ENCODE measurements at regions not wholly inside any gene's neighbourhood (a gene's known extent, or its start where the extent isn't known, plus 50 kb on each side); places are given as distances from the start of the nearest gene placed in this dataset.

DNA sequence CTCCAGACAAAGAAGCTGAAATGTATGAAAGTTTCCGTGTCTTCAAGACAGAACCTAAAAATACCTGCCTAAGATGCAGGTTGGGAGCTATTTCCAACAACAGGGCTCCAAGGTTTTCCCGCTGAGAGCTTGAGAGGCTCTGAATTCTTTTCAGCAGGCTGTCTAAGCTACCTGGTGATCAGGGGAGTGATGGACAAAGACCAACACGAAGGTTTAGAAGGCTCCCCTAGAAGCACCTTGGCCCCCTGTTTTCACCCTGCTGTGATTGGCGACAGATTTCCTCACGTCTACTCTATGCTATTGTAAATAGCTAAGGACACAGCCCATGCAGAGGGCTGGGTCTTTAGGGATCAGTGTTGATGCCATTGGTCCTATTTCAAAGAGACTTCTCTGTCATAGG is 275.2 kb upstream of the SALL1 start:
- Histone ChIP-seq H3K4me1 (ENCODE audit: low read length) (no peaks in the 10 kb centered on the region), H2AFZ (ENCODE audit: low read depth, low read length) (no peak overlapping the region), H3K79me2 (ENCODE audit: low read length) (no peaks in the 10 kb centered on the region), H4K20me1 (ENCODE audit: insufficient read depth, low read length) (no peaks in the 10 kb centered on the region), H3K4me2 (ENCODE audit: low read length) (no peak overlapping the region), H3K9me3 (ENCODE audit: insufficient read depth, low read length) (no peaks in the 10 kb centered on the region), H3K27ac (ENCODE audit: low read length) (no peak overlapping the region), H3K9ac (ENCODE audit: low read length) (no peak overlapping the region), H3K27me3 (ENCODE audit: low read depth, low read length) (no peaks in the 10 kb centered on the region), H3K4me3 (ENCODE audit: low read length) (no peak overlapping the region), H3K36me3 (replicated peaks; ENCODE audit: low read depth, low read length) (no peaks in the 10 kb centered on the region)
- TF ChIP-seq EZH2phosphoT487 (IDR thresholded peaks at IDR 0.05; ENCODE audit: low read depth): no peak

GRCh38 chr16:51420247-51420646 is 269.2 kb upstream of the SALL1 start:
- no peaks in the 10 kb centered on the region for H3K9me3 ChIP-seq (ENCODE audit: insufficient read depth, low read length)
- H3K9ac ChIP-seq (ENCODE audit: low read length): no peak overlapping the region
- H3K4me1 ChIP-seq (ENCODE audit: low read length): no peaks in the 10 kb centered on the region
- no peak overlapping the region for H2AFZ ChIP-seq (ENCODE audit: low read depth, low read length)
- no peak overlapping the region for H3K4me3 ChIP-seq (ENCODE audit: low read length)
- no peak overlapping the region for H3K27ac ChIP-seq (ENCODE audit: low read length)
- TF ChIP-seq EZH2phosphoT487 (IDR thresholded peaks at IDR 0.05; ENCODE audit: low read depth): no peak
- TF ChIP-seq, protein P1, sequence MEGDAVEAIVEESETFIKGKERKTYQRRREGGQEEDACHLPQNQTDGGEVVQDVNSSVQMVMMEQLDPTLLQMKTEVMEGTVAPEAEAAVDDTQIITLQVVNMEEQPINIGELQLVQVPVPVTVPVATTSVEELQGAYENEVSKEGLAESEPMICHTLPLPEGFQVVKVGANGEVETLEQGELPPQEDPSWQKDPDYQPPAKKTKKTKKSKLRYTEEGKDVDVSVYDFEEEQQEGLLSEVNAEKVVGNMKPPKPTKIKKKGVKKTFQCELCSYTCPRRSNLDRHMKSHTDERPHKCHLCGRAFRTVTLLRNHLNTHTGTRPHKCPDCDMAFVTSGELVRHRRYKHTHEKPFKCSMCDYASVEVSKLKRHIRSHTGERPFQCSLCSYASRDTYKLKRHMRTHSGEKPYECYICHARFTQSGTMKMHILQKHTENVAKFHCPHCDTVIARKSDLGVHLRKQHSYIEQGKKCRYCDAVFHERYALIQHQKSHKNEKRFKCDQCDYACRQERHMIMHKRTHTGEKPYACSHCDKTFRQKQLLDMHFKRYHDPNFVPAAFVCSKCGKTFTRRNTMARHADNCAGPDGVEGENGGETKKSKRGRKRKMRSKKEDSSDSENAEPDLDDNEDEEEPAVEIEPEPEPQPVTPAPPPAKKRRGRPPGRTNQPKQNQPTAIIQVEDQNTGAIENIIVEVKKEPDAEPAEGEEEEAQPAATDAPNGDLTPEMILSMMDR (IDR thresholded peaks at IDR 0.05; ENCODE audit: low read depth, low read length): no peak
- H4K20me1 ChIP-seq (ENCODE audit: insufficient read depth, low read length): no peaks in the 10 kb centered on the region
- no peak overlapping the region for H3K4me2 ChIP-seq (ENCODE audit: low read length)
- peaks cover 13% of the 10 kb centered on the region; the same call in 1 of the 2 replicates for H3K27me3 ChIP-seq (ENCODE audit: low read depth, low read length)
- H3K79me2 ChIP-seq (ENCODE audit: low read length): no peaks in the 10 kb centered on the region
- no peaks in the 10 kb centered on the region for H3K36me3 ChIP-seq (replicated peaks; ENCODE audit: low read depth, low read length)

DNA sequence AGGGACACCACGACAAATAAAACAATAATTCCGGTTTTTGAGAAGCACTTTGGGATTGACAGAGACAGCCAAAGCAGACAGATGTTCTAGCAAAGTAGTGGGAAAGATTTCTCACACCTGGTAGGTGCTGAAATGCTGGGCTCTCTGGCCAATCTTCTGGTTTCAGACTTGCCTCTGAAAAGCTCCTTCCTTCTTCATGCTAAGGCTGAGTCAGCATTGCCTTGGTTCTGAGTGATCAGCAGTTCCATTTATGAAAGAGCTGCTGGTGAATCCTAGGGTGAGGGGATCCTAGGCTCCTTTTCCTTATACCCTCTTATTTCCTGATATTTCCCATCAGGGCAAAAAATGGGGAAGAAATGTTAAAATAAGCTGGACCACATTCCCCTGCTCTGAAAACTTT is 268.7 kb upstream of the SALL1 start:
- no peak overlapping the region for H3K4me2 ChIP-seq (ENCODE audit: low read length)
- H3K36me3 ChIP-seq (replicated peaks; ENCODE audit: low read depth, low read length): no peaks in the 10 kb centered on the region
- no peak overlapping the region for H3K27ac ChIP-seq (ENCODE audit: low read length)
- no peaks in the 10 kb centered on the region for H3K4me1 ChIP-seq (ENCODE audit: low read length)
- peaks cover 13% of the 10 kb centered on the region; the same call in 1 of the 2 replicates for H3K27me3 ChIP-seq (ENCODE audit: low read depth, low read length)
- H4K20me1 ChIP-seq (ENCODE audit: insufficient read depth, low read length): no peaks in the 10 kb centered on the region
- no peak overlapping the region for H3K9ac ChIP-seq (ENCODE audit: low read length)
- H3K4me3 ChIP-seq (ENCODE audit: low read length): no peak overlapping the region
- no peaks in the 10 kb centered on the region for H3K79me2 ChIP-seq (ENCODE audit: low read length)
- no peaks in the 10 kb centered on the region for H3K9me3 ChIP-seq (ENCODE audit: insufficient read depth, low read length)
- TF ChIP-seq, protein P1 (IDR thresholded peaks at IDR 0.05; ENCODE audit: low read depth, low read length): no peak
- TF ChIP-seq EZH2phosphoT487 (IDR thresholded peaks at IDR 0.05; ENCODE audit: low read depth): no peak
- no peak overlapping the region for H2AFZ ChIP-seq (ENCODE audit: low read depth, low read length)

DNA sequence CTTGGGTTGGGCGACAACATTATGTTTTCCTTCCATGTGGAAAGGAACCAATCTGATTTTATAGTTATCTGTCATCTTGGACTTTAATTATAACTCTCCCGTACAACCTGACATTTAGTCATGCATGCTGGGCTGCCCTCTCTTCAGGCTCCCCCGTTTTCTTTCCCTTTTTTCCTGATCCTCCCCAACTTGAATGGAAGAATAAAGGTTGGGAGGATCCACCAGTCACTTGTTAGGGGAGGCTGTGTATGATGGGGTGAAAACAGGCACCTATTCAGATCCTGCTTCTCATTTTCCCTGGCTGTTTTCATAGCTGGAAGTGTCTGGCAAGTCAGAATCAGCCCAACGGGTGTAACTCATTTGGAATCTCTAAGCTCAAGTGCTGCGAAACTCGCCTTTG is 267.2 kb upstream of the SALL1 start:
- Histone ChIP-seq H3K4me3 (ENCODE audit: low read length) (no peak overlapping the region), H3K27ac (ENCODE audit: low read length) (no peak overlapping the region), H3K9me3 (ENCODE audit: insufficient read depth, low read length) (no peaks in the 10 kb centered on the region), H3K4me2 (ENCODE audit: low read length) (no peak overlapping the region), H3K36me3 (replicated peaks; ENCODE audit: low read depth, low read length) (no peaks in the 10 kb centered on the region), H4K20me1 (ENCODE audit: insufficient read depth, low read length) (no peaks in the 10 kb centered on the region), H3K9ac (ENCODE audit: low read length) (no peak overlapping the region), H3K79me2 (ENCODE audit: low read length) (no peaks in the 10 kb centered on the region), H3K4me1 (ENCODE audit: low read length) (no peaks in the 10 kb centered on the region), H3K27me3 (ENCODE audit: low read depth, low read length) (peaks cover 13% of the 10 kb centered on the region; the same call in 1 of the 2 replicates), H2AFZ (ENCODE audit: low read depth, low read length) (no peak overlapping the region)
- TF ChIP-seq EZH2phosphoT487 (IDR thresholded peaks at IDR 0.05; ENCODE audit: low read depth): no peak
- TF ChIP-seq, protein P1 (IDR thresholded peaks at IDR 0.05; ENCODE audit: low read depth, low read length): no peak

GRCh38 chr16:51416926-51417325 is 265.9 kb upstream of the SALL1 start:
- Histone ChIP-seq H3K4me2 (ENCODE audit: low read length) (no peak overlapping the region), H3K4me1 (ENCODE audit: low read length) (no peaks in the 10 kb centered on the region), H3K27ac (ENCODE audit: low read length) (no peak overlapping the region), H3K79me2 (ENCODE audit: low read length) (no peaks in the 10 kb centered on the region), H2AFZ (ENCODE audit: low read depth, low read length) (no peak overlapping the region), H3K27me3 (ENCODE audit: low read depth, low read length) (peaks cover 13% of the 10 kb centered on the region; the same call in 1 of the 2 replicates), H3K4me3 (ENCODE audit: low read length) (no peak overlapping the region), H3K36me3 (replicated peaks; ENCODE audit: low read depth, low read length) (no peaks in the 10 kb centered on the region), H3K9me3 (ENCODE audit: insufficient read depth, low read length) (no peaks in the 10 kb centered on the region), H3K9ac (ENCODE audit: low read length) (no peak overlapping the region), H4K20me1 (ENCODE audit: insufficient read depth, low read length) (no peaks in the 10 kb centered on the region)
- TF ChIP-seq, protein P1 (IDR thresholded peaks at IDR 0.05; ENCODE audit: low read depth, low read length): no peak
- TF ChIP-seq EZH2phosphoT487 (IDR thresholded peaks at IDR 0.05; ENCODE audit: low read depth): no peak
